ENCODE measurements at regions not wholly inside any gene's neighbourhood (a gene's known extent, or its start where the extent isn't known, plus 50 kb on each side); places are given as distances from the start of the nearest gene placed in this dataset.

GRCh38 chr3:59609657-59610348 lies 560.0 kb upstream of the CFAP20DC start:
- TF ChIP-seq, protein P1, sequence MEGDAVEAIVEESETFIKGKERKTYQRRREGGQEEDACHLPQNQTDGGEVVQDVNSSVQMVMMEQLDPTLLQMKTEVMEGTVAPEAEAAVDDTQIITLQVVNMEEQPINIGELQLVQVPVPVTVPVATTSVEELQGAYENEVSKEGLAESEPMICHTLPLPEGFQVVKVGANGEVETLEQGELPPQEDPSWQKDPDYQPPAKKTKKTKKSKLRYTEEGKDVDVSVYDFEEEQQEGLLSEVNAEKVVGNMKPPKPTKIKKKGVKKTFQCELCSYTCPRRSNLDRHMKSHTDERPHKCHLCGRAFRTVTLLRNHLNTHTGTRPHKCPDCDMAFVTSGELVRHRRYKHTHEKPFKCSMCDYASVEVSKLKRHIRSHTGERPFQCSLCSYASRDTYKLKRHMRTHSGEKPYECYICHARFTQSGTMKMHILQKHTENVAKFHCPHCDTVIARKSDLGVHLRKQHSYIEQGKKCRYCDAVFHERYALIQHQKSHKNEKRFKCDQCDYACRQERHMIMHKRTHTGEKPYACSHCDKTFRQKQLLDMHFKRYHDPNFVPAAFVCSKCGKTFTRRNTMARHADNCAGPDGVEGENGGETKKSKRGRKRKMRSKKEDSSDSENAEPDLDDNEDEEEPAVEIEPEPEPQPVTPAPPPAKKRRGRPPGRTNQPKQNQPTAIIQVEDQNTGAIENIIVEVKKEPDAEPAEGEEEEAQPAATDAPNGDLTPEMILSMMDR (IDR thresholded peaks at IDR 0.05), result no peak
- TF ChIP-seq EP300 (IDR thresholded peaks at IDR 0.05) (no peak), POLR2AphosphoS5 (IDR thresholded peaks at IDR 0.05) (no peak)

Measured in sigmoid colon (tissue), 4 donors.